ENCODE measurements at regions not wholly inside any gene's neighbourhood (a gene's known extent, or its start where the extent isn't known, plus 50 kb on each side); places are given as distances from the start of the nearest gene placed in this dataset.

DNA sequence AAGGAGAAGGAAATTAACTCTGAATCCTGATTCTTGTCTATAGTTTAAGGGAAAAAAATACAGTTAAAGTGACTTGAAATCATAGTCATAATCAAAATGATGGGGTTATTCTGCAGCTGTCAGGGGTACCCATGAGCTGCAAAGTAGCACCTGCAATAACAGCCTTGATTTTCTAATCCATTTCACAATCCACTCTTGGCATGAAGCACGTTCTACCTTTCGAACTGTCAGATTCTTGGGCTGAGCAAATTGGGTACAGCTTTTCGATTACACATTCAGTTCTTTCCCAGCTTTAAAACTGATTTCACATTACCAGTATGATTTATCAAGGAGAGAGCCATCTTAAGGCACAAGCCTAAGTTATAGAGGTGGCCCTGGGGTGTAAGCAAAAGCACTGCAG lies 118.5 kb upstream of the DTNBP1 start:
- no peak for DNase-seq
- TF ChIP-seq POLR2A (IDR thresholded peaks at IDR 0.05; ENCODE audit: low read length), result no peak

DNA sequence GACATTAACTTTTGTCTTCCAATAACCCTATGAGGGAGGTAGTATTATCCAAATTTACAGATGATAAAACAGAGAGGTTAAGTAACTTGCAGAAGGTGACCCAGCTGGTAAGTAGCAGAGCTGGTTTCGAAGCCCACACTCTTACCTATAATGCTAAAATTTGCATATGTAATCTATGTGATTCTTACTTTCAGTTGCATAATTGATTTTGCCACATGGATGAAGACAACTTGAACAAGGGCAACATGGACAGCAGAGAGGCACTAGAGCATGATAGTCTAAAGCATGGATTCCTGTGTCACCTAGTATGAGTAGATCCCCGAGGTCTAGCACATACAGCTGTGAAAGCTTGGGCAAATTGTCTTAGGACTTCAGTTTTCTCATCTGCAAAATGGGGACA lies 117.6 kb upstream of the DTNBP1 start:
- TF ChIP-seq POLR2A (IDR thresholded peaks at IDR 0.05; ENCODE audit: low read length), result no peak
- no peak for TF ChIP-seq GATA1 (IDR thresholded peaks at IDR 0.05; ENCODE audit: low read depth, low read length)
- no peak for DNase-seq

DNA sequence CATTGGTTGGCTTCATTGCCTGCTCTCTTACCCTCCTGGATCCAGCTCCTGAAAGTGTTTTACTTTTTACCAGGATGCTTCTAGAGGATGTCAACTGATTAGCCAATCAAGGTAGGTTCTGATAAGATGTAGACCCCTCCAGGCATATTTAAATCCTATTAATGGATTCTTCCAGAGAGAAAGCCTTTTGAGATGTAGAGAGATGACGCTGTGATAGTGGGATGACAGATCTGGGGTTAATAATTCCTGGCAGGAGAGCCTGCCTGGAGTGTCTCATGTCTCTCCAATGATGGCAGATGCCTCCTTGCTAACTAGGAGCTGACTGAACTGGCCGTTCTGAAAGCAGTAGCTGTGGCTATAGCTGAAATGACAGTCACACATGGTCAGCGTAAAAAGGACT lies 116.9 kb upstream of the DTNBP1 start:
- TF ChIP-seq GATA1 (IDR thresholded peaks at IDR 0.05; ENCODE audit: low read depth, low read length) (no peak), POLR2A (IDR thresholded peaks at IDR 0.05; ENCODE audit: low read length) (no peak)
- no peak for DNase-seq

DNA sequence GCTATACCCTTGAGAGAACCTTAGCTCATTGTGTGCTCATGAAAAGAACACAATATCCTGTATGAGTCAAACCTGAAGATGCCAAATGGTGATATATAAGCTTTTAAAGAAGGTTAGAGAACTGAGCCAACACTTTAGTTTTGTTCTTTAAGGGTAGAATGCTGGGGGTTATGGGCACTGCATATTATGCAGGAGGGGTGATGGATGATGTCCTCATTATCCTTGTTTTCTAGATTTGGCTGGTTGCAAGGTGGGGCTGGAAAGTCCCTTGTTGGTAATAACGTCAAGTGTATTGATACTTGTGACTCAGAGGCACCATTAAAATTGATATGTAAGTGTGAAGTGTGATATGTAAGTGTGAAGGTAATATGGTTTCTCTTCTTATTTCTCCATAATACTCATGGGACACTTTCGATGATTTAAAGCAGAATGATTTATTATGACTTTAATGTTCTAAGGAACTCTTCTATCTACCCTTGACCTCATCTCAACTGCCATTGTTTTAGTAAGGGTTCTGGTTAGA lies 113.7 kb upstream of the DTNBP1 start:
- DNase-seq, result no peak
- TF ChIP-seq POLR2A (IDR thresholded peaks at IDR 0.05; ENCODE audit: low read length) (no peak), GATA1 (IDR thresholded peaks at IDR 0.05; ENCODE audit: low read depth, low read length) (no peak)

DNA sequence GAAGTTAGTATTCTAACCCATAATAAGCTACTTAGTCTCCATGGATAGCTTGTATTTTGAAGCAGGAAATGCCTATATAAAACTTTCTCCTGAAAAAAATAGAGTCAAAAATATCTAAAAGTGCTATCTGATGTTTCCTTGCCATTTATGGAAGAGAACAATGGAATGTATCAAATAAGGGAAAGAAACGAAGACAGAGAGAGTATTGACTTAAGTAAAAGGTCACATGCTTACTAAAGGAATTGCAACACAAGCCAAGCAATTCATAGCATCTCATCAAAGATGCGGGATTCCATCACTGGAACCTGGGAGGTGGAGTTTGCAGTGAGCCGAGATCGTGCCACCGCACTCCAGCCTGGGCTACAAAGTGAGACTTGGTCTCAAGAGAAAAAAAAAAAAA lies 112.9 kb upstream of the DTNBP1 start:
- no peak for TF ChIP-seq GATA1 (IDR thresholded peaks at IDR 0.05; ENCODE audit: low read depth, low read length)
- no peak for TF ChIP-seq POLR2A (IDR thresholded peaks at IDR 0.05; ENCODE audit: low read length)

DNA sequence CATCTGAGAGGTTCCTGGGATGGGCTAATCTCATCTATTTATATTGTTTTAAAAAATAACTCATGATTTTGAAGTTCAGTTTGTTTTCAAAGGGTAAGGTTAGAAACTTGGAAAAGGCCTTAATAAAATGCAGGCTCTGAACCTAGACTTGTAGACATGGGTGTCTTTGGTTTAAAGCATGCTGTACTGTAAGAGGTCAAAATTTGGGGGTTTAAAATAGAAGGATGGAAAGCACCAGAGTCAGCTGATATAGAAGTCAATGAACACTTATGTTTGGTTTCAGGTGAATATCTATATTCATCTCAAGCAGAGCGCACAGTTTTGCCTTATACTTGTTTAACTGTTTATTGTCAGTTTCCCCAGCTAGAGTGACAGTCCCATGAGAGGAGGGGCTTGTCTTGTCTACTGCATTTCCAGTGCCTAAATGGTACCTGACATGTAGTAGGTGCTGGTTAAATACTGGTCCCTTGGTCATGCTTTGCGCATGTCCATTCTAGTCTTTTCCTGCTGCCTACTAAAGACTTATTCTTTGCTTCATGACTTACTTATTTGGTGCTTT lies 112.3 kb upstream of the DTNBP1 start:
- DNase-seq, result no peak
- TF ChIP-seq GATA1 (IDR thresholded peaks at IDR 0.05; ENCODE audit: low read depth, low read length) (no peak), POLR2A (IDR thresholded peaks at IDR 0.05; ENCODE audit: low read length) (no peak)

More for the DNA sequence above, 112.9 kb upstream of the DTNBP1 start:
- no peak for DNase-seq

DNA sequence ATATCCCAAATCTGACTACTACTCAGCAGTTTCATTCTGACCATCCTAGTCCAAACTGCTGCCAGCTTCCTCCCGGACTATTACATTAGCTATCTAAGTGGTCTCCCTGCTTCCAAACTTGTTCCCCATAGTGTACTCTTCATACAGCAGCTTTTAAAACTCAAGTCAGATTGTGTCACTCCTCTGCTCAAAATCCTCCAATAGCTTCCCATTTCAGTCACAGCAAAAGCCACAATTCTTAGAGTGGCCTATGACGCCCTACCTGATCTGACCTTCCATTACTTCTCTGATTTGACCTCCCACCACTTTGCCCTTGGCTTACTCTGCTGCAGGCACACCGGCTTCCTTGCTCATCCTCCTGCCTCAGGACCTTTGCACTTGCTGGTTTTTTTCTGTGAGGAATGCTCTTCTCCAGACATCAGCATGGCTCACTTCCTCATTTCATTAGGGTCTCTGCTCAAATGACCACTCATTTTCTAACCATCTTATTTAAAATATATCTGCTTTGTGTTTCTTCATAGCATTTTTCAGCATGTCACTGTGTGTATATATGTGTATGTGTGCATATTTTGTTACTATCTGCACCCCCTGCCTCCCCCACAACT lies 111.1 kb upstream of the DTNBP1 start:
- no peak for DNase-seq
- TF ChIP-seq GATA1 (IDR thresholded peaks at IDR 0.05; ENCODE audit: low read depth, low read length), result no peak
- TF ChIP-seq POLR2A (IDR thresholded peaks at IDR 0.05; ENCODE audit: low read length), result no peak

DNA sequence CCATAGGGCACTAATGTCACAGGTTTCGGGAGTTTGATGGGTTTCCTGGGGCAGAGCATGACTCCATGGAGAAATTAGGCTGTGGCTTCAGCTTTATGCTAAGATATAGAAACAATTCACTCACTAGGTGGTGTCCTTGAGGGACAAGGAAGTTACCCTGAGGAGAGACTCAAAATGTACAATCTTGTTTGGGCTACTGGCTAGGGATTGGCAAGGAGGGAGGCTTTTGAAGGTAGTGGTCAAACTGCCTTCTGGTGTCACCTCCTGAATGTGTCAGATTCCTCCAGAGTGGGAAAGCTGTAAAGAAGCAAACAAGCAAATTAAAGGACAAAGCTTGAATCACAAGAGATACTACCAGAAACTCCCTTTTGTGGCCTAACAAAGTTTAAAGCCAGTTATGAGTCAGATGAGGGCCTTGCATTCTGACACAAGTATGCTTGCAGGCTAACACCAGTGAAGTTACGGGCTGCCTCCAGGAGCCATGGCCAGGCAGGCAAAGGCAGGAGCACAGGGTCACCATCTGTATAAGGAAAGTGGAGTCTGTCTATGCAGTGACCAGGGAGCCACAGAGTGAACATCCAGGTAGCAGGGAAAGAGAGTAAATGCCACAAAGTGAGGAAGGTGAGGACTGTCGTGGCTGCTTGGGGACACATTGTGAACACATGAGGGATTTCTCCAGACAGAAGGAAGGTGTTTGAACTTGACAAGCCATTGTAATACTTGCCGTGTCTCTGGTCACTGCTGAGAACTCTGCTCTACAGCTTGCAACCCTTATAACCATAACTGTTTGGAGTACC lies 107.7 kb upstream of the DTNBP1 start:
- DNase-seq, result no peak
- TF ChIP-seq GATA1 (IDR thresholded peaks at IDR 0.05; ENCODE audit: low read depth, low read length) (no peak), POLR2A (IDR thresholded peaks at IDR 0.05; ENCODE audit: low read length) (no peak)

DNA sequence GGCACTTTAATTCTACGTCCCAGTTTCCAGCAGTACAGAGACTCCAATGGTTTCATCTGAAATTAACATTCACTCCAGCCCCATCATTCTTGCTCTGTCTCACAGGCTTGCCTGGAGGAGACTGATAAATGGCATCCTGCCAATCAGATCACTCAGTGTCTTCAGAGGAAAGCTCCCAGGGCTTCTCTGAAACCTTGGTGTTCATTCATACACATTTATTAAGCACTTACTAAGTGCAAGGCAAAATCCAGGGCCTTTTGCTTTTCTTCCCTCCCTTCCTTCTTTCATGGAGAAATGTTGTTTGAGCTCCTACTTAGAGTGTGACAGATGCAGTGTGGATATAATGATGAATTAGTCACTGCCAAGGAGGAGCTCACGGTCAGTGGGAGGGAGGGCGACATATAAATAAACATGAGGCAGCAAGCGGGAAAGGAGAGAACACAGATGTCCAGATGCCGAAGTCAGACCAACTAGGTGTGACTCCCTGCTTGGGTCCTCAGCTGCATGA lies 106.7 kb upstream of the DTNBP1 start:
- peak; percentile 67 to 68 for DNase-seq
- no peak for TF ChIP-seq GATA1 (IDR thresholded peaks at IDR 0.05; ENCODE audit: low read depth, low read length)

DNA sequence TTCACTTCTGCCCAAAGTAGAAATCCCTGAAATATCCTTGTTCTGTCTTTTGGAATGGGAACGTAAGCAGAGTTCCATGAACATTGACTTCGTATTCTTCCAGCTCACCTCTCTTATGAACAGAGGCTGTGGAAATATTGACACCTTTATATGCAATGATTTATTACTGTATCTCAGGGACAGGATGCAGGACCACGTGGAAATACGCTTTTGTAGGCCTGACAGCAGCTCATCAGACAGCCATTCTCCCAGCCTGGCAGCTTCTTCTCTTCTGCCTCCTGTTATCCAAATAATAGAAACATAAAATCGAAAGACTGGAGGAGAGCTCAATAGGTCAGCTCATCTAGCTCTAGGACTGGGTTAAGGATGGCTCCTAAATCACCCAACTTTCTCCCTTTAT lies 106.2 kb upstream of the DTNBP1 start:
- TF ChIP-seq GATA1 (IDR thresholded peaks at IDR 0.05; ENCODE audit: low read depth, low read length) (no peak), POLR2A (IDR thresholded peaks at IDR 0.05; ENCODE audit: low read length) (no peak)
- no peak for DNase-seq

DNA sequence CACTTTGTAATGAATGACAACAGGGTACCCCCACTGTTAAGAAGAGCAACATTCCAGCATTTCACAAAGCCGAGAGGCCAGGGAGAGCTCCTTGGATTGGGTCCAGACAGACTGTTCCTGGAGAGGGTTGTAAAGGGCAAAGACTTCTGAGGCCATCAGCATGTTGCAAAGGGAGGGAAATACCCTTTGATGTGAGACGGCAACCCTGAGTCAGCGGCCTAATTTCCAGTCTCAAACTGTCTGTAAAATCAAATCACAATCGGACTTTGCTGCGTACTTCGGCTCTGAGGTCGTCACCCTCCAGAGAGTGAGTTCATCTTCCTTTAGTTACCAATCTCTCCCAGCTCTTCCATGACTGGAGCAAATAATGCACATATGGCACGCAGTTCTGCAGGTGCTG lies 101.0 kb upstream of the DTNBP1 start:
- TF ChIP-seq GATA1 (IDR thresholded peaks at IDR 0.05; ENCODE audit: low read depth, low read length), result no peak
- DNase-seq, result no peak

DNA sequence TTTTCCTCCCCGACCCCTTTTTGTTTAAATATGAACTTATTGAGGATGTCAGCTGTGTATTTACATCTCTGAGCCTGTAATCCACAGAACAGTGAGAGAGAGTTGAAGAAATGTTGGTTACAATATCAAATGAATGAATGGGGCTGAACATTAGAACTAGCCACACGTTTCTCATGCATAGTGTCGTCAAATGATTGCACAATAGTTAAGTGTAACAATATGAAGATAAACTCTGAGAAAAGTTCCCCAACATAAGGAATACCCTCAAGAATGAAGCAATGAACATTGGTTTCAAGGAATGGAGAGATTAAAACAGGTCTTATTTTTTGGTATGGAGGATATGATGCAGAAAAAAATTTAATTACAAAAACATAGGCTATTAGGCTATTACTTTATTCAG lies 100.5 kb upstream of the DTNBP1 start:
- DNase-seq, result no peak
- no peak for TF ChIP-seq GATA1 (IDR thresholded peaks at IDR 0.05; ENCODE audit: low read depth, low read length)
- no peak for TF ChIP-seq POLR2A (IDR thresholded peaks at IDR 0.05; ENCODE audit: low read length)

DNA sequence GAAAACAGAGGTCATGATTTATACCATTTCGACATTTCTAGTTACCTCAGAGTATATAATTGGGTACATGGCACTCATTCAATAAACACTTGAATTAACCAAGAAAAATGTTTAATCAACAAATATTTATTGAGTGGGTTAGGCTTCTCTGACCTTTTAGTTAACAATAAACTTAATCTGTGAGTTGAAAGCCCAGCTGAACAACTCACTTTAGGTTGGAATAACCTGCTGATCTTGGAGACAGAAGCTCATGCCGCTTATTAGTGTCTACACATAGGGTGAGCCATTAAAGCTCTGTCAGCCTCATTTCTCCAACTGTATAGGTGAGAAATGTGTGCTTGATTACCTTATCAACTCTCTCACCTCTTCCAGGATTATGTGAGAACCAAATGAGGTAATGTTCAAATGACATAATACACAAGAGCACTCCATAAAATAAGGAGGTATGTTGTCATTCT lies 98.2 kb upstream of the DTNBP1 start:
- DNase-seq, result no peak
- TF ChIP-seq POLR2A (IDR thresholded peaks at IDR 0.05; ENCODE audit: low read length) (no peak), GATA1 (IDR thresholded peaks at IDR 0.05; ENCODE audit: low read depth, low read length) (no peak)

DNA sequence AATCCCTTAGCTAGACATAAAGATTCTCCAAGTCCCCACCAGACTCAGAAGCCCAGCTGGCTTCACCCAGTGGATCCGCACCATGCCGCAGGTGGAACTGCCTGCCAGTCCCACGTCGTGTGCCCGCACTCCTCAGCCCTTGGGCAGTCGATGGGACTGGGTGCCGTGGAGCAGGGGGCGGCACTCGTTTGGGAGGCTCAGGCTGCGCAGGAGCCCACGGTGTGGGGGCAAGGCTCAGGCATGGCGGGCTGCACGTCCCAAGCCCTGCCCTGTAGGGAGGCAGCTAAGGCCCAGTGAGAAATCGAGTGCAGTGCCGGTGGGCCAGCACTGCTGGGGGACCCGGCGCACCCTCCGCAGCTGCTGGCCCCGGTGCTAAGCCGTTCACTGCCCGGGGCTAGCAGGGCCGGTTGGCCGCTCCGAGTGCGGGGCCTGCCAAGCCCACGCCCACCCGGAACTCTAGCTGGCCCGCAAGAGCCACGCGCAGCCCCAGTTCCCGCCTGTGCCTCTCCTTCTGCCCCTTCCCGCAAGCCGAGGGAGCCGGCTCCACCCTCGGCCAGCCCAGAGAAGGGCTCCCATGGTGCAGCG lies 95.9 kb upstream of the DTNBP1 start:
- TF ChIP-seq GATA1 (IDR thresholded peaks at IDR 0.05; ENCODE audit: low read depth, low read length) (no peak), POLR2A (IDR thresholded peaks at IDR 0.05; ENCODE audit: low read length) (no peak)
- DNase-seq, result no peak
